Endothelial cell of umbilical vein (primary cell): ENCODE measurements at regions not wholly inside any gene's neighbourhood (a gene's known extent, or its start where the extent isn't known, plus 50 kb on each side); places are given as distances from the start of the nearest gene placed in this dataset.

Experiments used
- BruUV-seq: library from RNA; stranded (reverse); fragments of 400-500 nt; replicated peaks from 2 replicates; lab custom pipeline; 2021; lab: Mats Ljungman, UMichigan
- CTCF ChIA-PET: fragments of 300-600, 350-600 bp; sonication (Branson Sonifier 250); formaldehyde crosslinking; loops from one replicate; lab custom pipeline; 2021; ENCODE audit warnings: antibody characterized with exemption, inconsistent platforms; lab: Charles Lee
- POLR2A ChIA-PET: fragments of 300-600, 350-600 bp; sonication (Branson Sonifier 250); formaldehyde crosslinking; loops from one replicate; lab custom pipeline; 2021; ENCODE audit warnings: antibody characterized with exemption, inconsistent platforms; lab: Charles Lee
- DNase-seq: peaks from one replicate; pipeline ENCODE4 v3.0.0-alpha.2; 2011; ENCODE audit warnings: low read depth, low spot score
- FAIRE-seq: peaks from 2 replicates; lab custom pipeline; 2011; peaks lifted over from hg19 to GRCh38; lab: Jason Lieb, UNC
- H2AFZ ChIP-seq: 2 replicates; pipeline ENCODE4 v1.6.0; 2012; ENCODE audit warnings: low read depth, low read length, control low read depth, inconsistent platforms
- H3K27ac ChIP-seq: 2 replicates; pipeline ENCODE4 v1.5.1; 2011; ENCODE audit warnings: low read depth, mild to moderate bottlenecking, control low read depth, low read length, moderate library complexity; ENCODE audit not compliant: insufficient read depth
- H3K27me3 ChIP-seq, 2 experiments: 2 replicates each; pipeline versions ENCODE4 v1.6.0 to v1.6.1; 2011; ENCODE audit warnings: low read length in 2 of 2, mixed read lengths in 1 of 2; ENCODE audit not compliant: control insufficient read depth in 2 of 2, insufficient read depth in 2 of 2
- H3K36me3 ChIP-seq, 2 experiments: 2 replicates in 1 of 2; 3 replicates in 1 of 2; pipeline ENCODE4 v1.5.1; 2011; ENCODE audit warnings: low read length in 2 of 2, mild to moderate bottlenecking in 1 of 2, moderate library complexity in 1 of 2; ENCODE audit not compliant: control insufficient read depth in 2 of 2, insufficient read depth in 2 of 2; ENCODE audit errors: extremely low read depth in 1 of 2
- H3K4me1 ChIP-seq: 3 replicates; pipeline ENCODE4 v1.5.1; 2011; ENCODE audit warnings: mild to moderate bottlenecking, low read length; ENCODE audit not compliant: control insufficient read depth, insufficient read depth; ENCODE audit errors: extremely low read depth
- H3K4me2 ChIP-seq: 2 replicates; pipeline ENCODE4 v1.6.1; 2011; ENCODE audit warnings: low read length, control low read depth, mixed read lengths; ENCODE audit not compliant: insufficient read depth
- H3K4me3 ChIP-seq, 3 experiments: fragments of 200-600 bp in 1 of 3; sonication (generic), shearing (Covaris generic) in 1 of 3; replicated peaks in 1 of 3; 2 replicates each; pipeline ENCODE4 v1.5.1; 2011 to 2016; ENCODE audit warnings: control low read depth in 3 of 3, low read length in 3 of 3, mild to moderate bottlenecking in 2 of 3, inconsistent platforms in 1 of 3, low read depth in 1 of 3, moderate library complexity in 1 of 3; ENCODE audit not compliant: insufficient read depth in 1 of 3
- H3K79me2 ChIP-seq: 2 replicates; pipeline ENCODE4 v1.6.0; 2012; ENCODE audit warnings: low read length, inconsistent platforms; ENCODE audit not compliant: control insufficient read depth, insufficient read depth
- H3K9ac ChIP-seq: replicated peaks from 2 replicates; pipeline ENCODE3; 2011; ENCODE audit warnings: low read length, control low read depth; ENCODE audit not compliant: insufficient read depth; ENCODE audit errors: extremely low read depth
- H3K9me1 ChIP-seq: replicated peaks from 3 replicates; pipeline ENCODE4 v1.6.0; 2011; ENCODE audit warnings: mild to moderate bottlenecking, low read length; ENCODE audit not compliant: control insufficient read depth, insufficient read depth; ENCODE audit errors: extremely low read depth
- H3K9me3 ChIP-seq: replicated peaks from 2 replicates; pipeline ENCODE4 v1.5.1; 2012; ENCODE audit warnings: low read length, inconsistent platforms; ENCODE audit not compliant: control insufficient read depth, insufficient read depth
- H4K20me1 ChIP-seq: replicated peaks from 2 replicates; pipeline ENCODE3; 2011; ENCODE audit warnings: mild to moderate bottlenecking, low read length; ENCODE audit not compliant: control insufficient read depth, insufficient read depth; ENCODE audit errors: extremely low read depth
- EZH2 ChIP-seq: IDR thresholded peaks from 2 replicates; pipeline ENCODE4 v1.6.1; 2012; ENCODE audit warnings: borderline replicate concordance, low read depth, mild to moderate bottlenecking, moderate library complexity, low read length, inconsistent platforms; ENCODE audit not compliant: severe bottlenecking
- FOS ChIP-seq: IDR thresholded peaks from 2 replicates; pipeline ENCODE4 v1.6.1; 2011; ENCODE audit warnings: mild to moderate bottlenecking, low read length, moderate library complexity, borderline replicate concordance; ENCODE audit not compliant: insufficient read depth
- GATA2 ChIP-seq: IDR thresholded peaks from 2 replicates; pipeline ENCODE4 v1.7.0; 2011; ENCODE audit warnings: low read depth, mild to moderate bottlenecking, moderate library complexity, mixed read lengths, low read length; ENCODE audit not compliant: insufficient read length, insufficient read depth
- JUN ChIP-seq: IDR thresholded peaks from 2 replicates; pipeline ENCODE4 v1.6.1; 2011; ENCODE audit warnings: borderline replicate concordance, low read depth; ENCODE audit not compliant: insufficient read length, insufficient read depth
- MYC ChIP-seq: IDR thresholded peaks from one replicate; pipeline ENCODE4 v1.6.1; 2011; ENCODE audit warnings: mild to moderate bottlenecking, low read depth, low read length
- POLR2A ChIP-seq: IDR thresholded peaks from 2 replicates; pipeline ENCODE4 v1.6.1; 2012; ENCODE audit warnings: low read depth, mild to moderate bottlenecking, control low read depth, low read length
- POLR2AphosphoS5 ChIP-seq: IDR thresholded peaks from 2 replicates; pipeline ENCODE4 v1.6.1; 2012; ENCODE audit warnings: low read depth, mild to moderate bottlenecking, control low read depth, low read length, moderate library complexity; ENCODE audit not compliant: insufficient read depth
- dilution Hi-C: fragments of 300-500 bp; cut with MboI; formaldehyde crosslinking; loops from one replicate; pipeline ENCODE4 v1.15.0; 2019; ENCODE audit warnings: low sequenced_read_pairs; ENCODE audit not compliant: extremely low pct_ligation_motif_present
- intact Hi-C: fragments of 100-400 bp; cut with micrococcal nuclease; formaldehyde crosslinking; loops from one replicate; pipeline ENCODE4 v1.10.0; 2022
- TF ChIP-seq, protein P1 (sequence below): IDR thresholded peaks from 2 replicates; pipeline ENCODE4 v1.6.1; 2011; ENCODE audit not compliant: insufficient read depth, insufficient read length
- TF ChIP-seq, protein P2 (sequence below), 2 donors: IDR thresholded peaks; 1 replicate in 1 of 2; 2 replicates in 1 of 2; pipeline ENCODE4 v1.5.1; 2011; ENCODE audit warnings: low read length in 2 of 2, mild to moderate bottlenecking in 2 of 2, moderate library complexity in 2 of 2, control low read depth in 1 of 2, inconsistent platforms in 1 of 2, low read depth in 1 of 2; ENCODE audit not compliant: insufficient read depth in 1 of 2; ENCODE audit errors: extremely low read depth in 1 of 2

GRCh38 chr3:194986208-194987043, 284.5 kb downstream of the XXYLT1 start:
- FAIRE-seq: no peak
- POLR2A ChIA-PET: no interaction called here
- Histone ChIP-seq H3K27ac (no peak overlapping the region), H3K36me3 (no peaks in the 10 kb centered on the region), H3K4me1 (no peaks in the 10 kb centered on the region), H3K79me2 (no peaks in the 10 kb centered on the region), H4K20me1 (no peaks in the 10 kb centered on the region), H3K4me3 (no peak overlapping the region), H2AFZ (no peak overlapping the region), H3K27me3 (no peaks in the 10 kb centered on the region), H3K9me3 (no peaks in the 10 kb centered on the region), H3K9me1 (no peaks in the 10 kb centered on the region), H3K9ac (no peak overlapping the region), H3K4me2 (no peak overlapping the region)
- CTCF ChIA-PET: interaction anchor here (1.2 to 1.5 kb wide), 5 partner anchors 14 to 120 kb away, joined by 3 to 6 read pairs (median 3); no protein-coding TSS in a partner anchor
- TF ChIP-seq GATA2 (no peak), POLR2AphosphoS5 (no peak), JUN (no peak), FOS (no peak), MYC (no peak), POLR2A (no peak), EZH2 (no peak)
- TF ChIP-seq, protein P1, sequence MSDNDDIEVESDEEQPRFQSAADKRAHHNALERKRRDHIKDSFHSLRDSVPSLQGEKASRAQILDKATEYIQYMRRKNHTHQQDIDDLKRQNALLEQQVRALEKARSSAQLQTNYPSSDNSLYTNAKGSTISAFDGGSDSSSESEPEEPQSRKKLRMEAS: no peak
- TF ChIP-seq, protein P2, sequence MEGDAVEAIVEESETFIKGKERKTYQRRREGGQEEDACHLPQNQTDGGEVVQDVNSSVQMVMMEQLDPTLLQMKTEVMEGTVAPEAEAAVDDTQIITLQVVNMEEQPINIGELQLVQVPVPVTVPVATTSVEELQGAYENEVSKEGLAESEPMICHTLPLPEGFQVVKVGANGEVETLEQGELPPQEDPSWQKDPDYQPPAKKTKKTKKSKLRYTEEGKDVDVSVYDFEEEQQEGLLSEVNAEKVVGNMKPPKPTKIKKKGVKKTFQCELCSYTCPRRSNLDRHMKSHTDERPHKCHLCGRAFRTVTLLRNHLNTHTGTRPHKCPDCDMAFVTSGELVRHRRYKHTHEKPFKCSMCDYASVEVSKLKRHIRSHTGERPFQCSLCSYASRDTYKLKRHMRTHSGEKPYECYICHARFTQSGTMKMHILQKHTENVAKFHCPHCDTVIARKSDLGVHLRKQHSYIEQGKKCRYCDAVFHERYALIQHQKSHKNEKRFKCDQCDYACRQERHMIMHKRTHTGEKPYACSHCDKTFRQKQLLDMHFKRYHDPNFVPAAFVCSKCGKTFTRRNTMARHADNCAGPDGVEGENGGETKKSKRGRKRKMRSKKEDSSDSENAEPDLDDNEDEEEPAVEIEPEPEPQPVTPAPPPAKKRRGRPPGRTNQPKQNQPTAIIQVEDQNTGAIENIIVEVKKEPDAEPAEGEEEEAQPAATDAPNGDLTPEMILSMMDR (IDR thresholded peaks at IDR 0.05; ENCODE audit: extremely low read depth in 1 of 2, insufficient read depth in 1 of 2, low read depth in 1 of 2, low read length in 2 of 2): no peak
- intact Hi-C loops: no loop called here
- dilution Hi-C loops: no loop called here
- DNase-seq: no peak
- BruUV-seq: no TSS peak
